ENCODE measurements at regions not wholly inside any gene's neighbourhood (a gene's known extent, or its start where the extent isn't known, plus 50 kb on each side); places are given as distances from the start of the nearest gene placed in this dataset.

- DNase-seq (ENCODE audit: low read depth) = no peak
- H3K27me3 ChIP-seq (ENCODE audit: control insufficient read depth, insufficient read depth, low read length) = no peaks in the 10 kb centered on the region
- TF ChIP-seq CTCF (IDR thresholded peaks at IDR 0.05; ENCODE audit: insufficient read depth, low read length, poor library complexity, severe bottlenecking) = no peak
- no peaks in the 10 kb centered on the region for H3K36me3 ChIP-seq (ENCODE audit: control insufficient read depth, insufficient read depth, low read length)
- no peak overlapping the region for H3K4me3 ChIP-seq (ENCODE audit: low read depth, low read length)
These were observed 456.5 kb upstream of the THRB start for GRCh38 chr3:24951180-24951579.

- Histone ChIP-seq H3K36me3 (ENCODE audit: control insufficient read depth, insufficient read depth, low read length) (no peaks in the 10 kb centered on the region), H3K4me3 (ENCODE audit: low read depth, low read length) (no peak overlapping the region), H3K27me3 (ENCODE audit: control insufficient read depth, insufficient read depth, low read length) (no peaks in the 10 kb centered on the region)
- DNase-seq (ENCODE audit: low read depth) = no peak
- TF ChIP-seq CTCF (IDR thresholded peaks at IDR 0.05; ENCODE audit: insufficient read depth, low read length, poor library complexity, severe bottlenecking) = no peak
These were observed 457.7 kb upstream of the THRB start for GRCh38 chr3:24952388-24952787.

GRCh38 chr3:24953060-24953771 is 458.6 kb upstream of the THRB start:
- no peaks in the 10 kb centered on the region for H3K36me3 ChIP-seq (ENCODE audit: control insufficient read depth, insufficient read depth, low read length)
- no peak for TF ChIP-seq CTCF (IDR thresholded peaks at IDR 0.05; ENCODE audit: insufficient read depth, low read length, poor library complexity, severe bottlenecking)
- H3K27me3 ChIP-seq (ENCODE audit: control insufficient read depth, insufficient read depth, low read length) = no peaks in the 10 kb centered on the region

GRCh38 chr3:24956613-24957012 is 462.0 kb upstream of the THRB start:
- no peak for TF ChIP-seq CTCF (IDR thresholded peaks at IDR 0.05; ENCODE audit: insufficient read depth, low read length, poor library complexity, severe bottlenecking)
- H3K27me3 ChIP-seq (ENCODE audit: control insufficient read depth, insufficient read depth, low read length) = no peaks in the 10 kb centered on the region
- no peak overlapping the region for H3K4me3 ChIP-seq (ENCODE audit: low read depth, low read length)
- no peak for DNase-seq (ENCODE audit: low read depth)
- no peaks in the 10 kb centered on the region for H3K36me3 ChIP-seq (ENCODE audit: control insufficient read depth, insufficient read depth, low read length)

More at GRCh38 chr3:24953060-24953771, 458.6 kb upstream of the THRB start:
- no peak overlapping the region for H3K4me3 ChIP-seq (ENCODE audit: low read depth, low read length)
- no peak for DNase-seq (ENCODE audit: low read depth)

GRCh38 chr3:24958271-24958670 is 463.6 kb upstream of the THRB start:
- no peaks in the 10 kb centered on the region for H3K27me3 ChIP-seq (ENCODE audit: control insufficient read depth, insufficient read depth, low read length)
- H3K36me3 ChIP-seq (ENCODE audit: control insufficient read depth, insufficient read depth, low read length) = no peaks in the 10 kb centered on the region
- no peak overlapping the region for H3K4me3 ChIP-seq (ENCODE audit: low read depth, low read length)
- TF ChIP-seq CTCF (IDR thresholded peaks at IDR 0.05; ENCODE audit: insufficient read depth, low read length, poor library complexity, severe bottlenecking) = no peak
- DNase-seq (ENCODE audit: low read depth) = no peak

- no peak for DNase-seq (ENCODE audit: low read depth)
- Histone ChIP-seq H3K4me3 (ENCODE audit: low read depth, low read length) (no peak overlapping the region), H3K27me3 (ENCODE audit: control insufficient read depth, insufficient read depth, low read length) (no peaks in the 10 kb centered on the region), H3K36me3 (ENCODE audit: control insufficient read depth, insufficient read depth, low read length) (no peaks in the 10 kb centered on the region)
- no peak for TF ChIP-seq CTCF (IDR thresholded peaks at IDR 0.05; ENCODE audit: insufficient read depth, low read length, poor library complexity, severe bottlenecking)
These were observed 464.3 kb upstream of the THRB start for GRCh38 chr3:24958910-24959447.
